GOT3 (cell line): ENCODE measurements at regions not wholly inside any gene's neighbourhood (a gene's known extent, or its start where the extent isn't known, plus 50 kb on each side); places are given as distances from the start of the nearest gene placed in this dataset.

Experiments used
- DNase-seq: peaks from one replicate; lab custom pipeline; 2025; ENCODE audit warnings: mixed read lengths; lab: John Stamatoyannopoulos, UW

DNA sequence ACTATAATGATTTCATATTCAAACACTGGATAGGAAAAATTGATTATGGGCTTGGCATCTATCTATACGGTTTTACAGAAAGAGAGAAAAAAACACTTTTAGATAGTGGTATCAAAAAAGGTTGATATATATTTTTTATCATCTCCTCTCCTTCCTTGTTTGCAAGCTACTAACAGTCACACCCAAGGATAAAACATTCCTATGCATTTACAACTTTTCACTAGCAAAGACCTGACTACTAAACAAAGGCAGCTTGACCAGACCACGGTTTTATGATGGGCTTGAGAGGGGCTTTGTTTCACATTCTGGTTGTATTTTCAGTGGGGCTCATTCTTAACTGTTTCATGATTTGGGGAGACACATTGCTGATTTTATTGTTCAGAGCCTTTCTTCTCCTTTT, 477.6 kb upstream of the CITED2 start:
- DNase-seq = no peak

DNA sequence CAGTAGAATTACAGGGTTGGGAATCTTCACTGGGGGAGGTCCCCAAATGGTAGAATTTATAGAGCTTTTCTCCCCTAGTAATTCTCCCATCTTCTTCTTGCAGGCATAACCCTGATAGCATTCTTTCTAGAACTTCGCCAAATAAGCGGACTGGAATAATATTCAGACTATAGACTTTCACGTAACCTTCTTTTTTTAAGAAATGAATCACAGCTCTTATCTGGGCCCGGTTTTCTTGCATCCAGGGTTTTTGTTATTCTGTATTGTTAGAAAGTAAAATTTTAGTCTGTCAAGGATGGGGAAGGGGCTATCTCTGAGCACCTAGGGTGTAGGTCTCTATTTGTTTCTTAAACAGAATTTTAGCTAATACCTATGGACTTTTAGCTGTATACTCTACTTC, 476.8 kb upstream of the CITED2 start:
- DNase-seq = no peak

DNA sequence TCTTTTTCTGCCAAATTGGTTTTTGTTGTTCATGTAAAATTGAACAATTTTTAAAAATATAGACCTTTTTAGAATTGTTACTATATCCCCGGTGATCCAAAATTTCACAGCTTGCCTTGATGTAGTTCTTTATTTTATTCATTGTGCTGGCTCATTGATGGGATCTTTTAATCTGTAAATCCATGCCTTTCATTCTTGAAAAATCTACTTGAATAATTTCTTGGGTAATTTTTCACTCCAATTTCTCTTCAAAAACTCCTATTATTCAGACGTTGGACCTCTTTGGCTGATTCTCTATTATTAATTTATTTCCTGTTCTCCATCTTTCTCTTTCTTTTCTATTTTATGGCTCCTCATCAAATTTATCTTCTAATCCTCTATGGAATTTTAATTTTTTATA, 476.1 kb upstream of the CITED2 start:
- no peak for DNase-seq

DNA sequence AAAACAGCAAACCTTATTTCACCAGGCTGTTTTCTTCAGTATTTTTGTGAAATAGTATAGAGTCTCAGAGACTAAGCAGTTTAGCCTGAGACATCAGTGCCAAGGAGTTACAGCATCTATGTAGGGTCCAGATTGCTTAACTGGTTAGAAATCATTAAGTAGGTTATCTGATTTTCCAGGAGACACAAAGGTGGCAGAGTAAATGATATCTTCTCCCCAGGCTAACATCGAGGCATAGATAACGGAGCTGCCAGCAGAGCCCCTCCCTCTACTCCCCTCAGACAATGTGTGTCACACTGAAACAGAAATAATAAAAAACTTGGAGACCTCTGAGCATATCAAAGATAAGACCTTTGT, 473.0 kb upstream of the CITED2 start:
- DNase-seq = no peak

DNA sequence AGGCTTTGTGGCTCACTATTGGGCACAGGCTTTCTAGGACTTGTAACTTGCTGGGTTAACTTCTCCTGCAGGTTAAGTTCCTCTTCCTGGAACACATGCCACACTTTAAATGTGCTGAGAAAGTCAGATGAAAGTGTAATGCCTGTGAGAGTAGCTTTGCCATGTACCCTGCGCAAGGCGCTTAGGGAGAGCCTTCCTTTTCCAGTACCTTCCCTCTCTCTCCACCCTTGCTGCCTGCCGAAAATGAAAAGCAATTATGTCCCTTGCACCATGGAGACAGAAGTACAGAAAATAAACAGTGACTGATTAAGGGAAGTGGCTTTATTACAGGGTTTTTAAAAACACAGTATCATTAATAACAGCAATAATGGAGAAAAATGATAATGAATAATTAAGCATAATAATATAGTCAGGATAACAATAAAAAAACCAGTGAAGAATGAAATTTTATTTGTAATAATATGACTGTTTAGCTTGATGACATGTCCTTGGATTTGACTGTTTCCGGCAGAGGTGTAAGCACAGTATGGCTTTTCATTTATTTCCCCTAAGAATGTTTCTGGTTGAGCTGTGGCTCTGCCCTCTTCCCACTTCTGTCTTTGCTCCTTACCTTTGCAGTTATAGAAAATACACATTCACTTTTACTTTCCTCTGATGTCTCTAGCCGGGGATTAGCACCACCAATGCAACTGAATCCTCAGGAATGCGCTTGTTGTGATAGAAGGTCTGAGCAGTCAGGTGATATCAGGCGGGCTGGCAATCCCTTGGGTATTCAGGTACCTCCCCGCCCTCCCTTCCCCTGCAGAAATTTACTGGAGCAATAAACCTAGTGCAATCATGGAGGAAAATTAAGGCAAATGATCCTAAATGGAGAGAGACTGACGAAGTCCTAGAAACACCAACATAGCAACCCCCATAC, 472.3 kb upstream of the CITED2 start:
- DNase-seq = no peak

DNA sequence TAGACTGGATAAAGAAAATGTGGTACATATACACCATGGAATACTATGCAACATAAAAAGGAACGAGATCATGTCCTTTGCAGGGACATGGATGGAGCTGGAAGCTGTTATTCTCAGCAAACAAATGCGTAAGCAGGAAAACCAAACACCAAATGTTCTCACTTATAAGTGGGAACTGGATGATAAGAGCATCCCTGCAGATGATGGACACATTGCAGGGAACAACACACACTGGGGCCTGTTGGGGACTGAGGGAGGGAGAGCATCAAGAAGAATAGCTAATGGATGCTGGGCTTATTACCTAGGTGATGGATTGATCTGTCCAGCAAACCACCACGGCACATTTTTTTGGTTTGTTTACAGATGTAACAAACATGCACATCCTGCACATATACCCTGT, 470.5 kb upstream of the CITED2 start:
- no peak for DNase-seq

DNA sequence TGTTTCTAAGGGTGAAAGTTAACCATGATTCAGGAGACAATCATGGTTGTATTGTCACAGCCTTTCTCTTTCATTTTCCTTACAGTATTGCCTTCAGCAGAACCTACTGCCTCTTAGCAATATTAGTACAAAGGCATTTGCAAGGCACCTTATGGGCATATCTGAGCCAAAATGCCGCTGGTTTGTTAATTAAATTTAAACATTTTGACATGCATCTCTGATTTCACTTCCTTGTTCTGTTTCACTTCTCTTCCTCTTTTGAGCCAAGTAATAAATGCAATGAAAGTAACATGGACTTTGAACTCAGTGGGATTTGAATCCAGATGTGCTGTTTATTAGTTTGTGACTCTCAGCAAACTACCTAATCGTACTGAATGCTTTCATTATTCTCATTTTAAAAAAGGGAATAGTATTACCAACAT, 467.4 kb upstream of the CITED2 start:
- DNase-seq = no peak

DNA sequence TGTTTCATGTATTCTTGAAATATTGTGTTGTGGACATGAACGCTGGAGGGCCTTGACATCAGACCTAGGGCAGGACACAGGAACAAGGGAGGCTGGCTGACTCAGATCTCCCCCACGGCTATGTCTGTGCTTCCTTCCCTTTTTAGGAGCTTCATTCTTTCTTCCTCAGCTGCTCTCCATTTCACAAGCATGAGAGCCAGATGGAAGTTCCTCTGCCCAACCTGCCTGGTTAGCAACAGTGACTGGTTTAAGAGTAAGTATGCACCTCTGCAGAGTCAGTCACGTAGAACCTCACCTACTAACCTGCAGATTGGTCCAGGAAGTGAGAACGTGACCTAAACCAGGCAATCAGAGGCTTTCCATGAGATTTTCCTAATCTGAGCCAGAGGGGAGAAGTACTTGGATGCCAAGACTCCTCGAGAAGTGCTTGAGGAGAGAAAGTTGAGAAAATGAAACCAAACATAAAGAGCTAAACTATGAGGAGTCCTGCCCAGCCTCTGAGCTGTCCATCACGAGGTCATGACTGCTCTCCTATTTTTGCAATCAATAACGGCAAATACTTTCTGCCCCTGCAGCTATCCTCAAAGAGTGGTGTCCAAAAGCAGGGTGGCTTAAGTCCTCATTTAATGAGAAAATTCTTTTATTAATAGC, 465.2 kb upstream of the CITED2 start:
- no peak for DNase-seq

DNA sequence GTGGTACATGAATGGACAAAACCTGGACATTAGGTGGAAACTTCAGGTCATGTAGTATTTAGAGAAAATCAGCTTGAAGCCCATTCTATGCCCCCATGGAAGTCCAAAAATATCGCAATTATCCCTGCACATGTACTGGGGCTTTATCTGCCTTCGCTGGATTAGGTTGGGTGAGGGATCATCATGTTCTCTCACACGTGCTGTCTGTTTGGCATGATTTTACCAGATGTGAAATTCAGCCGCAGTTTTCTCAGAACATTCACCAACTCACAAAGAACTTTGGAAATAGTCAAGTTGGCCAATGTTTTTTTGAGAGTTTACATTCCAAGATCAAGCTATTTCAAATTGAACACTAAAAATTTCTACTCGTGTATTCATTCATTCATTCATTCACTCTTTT, 459.8 kb upstream of the CITED2 start:
- DNase-seq = no peak

DNA sequence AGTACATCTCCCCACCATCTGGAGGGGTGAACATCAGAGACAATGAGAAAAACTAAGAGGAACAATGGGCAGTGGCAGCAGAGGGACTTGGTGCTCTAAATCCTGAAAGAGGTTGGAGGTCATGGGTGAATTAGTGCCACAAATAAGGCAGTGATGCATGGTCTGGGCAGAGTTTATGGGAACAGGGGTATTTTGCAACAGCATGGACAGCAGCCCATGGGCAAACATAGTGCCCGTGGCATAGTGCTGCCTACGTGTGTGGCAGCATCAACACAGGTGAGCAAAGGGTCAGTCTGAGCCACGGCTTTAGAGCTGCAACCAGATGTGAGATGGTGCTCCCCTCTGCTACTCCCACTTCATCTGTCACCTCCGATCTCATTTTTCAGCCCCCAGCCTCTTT, 459.1 kb upstream of the CITED2 start:
- no peak for DNase-seq

DNA sequence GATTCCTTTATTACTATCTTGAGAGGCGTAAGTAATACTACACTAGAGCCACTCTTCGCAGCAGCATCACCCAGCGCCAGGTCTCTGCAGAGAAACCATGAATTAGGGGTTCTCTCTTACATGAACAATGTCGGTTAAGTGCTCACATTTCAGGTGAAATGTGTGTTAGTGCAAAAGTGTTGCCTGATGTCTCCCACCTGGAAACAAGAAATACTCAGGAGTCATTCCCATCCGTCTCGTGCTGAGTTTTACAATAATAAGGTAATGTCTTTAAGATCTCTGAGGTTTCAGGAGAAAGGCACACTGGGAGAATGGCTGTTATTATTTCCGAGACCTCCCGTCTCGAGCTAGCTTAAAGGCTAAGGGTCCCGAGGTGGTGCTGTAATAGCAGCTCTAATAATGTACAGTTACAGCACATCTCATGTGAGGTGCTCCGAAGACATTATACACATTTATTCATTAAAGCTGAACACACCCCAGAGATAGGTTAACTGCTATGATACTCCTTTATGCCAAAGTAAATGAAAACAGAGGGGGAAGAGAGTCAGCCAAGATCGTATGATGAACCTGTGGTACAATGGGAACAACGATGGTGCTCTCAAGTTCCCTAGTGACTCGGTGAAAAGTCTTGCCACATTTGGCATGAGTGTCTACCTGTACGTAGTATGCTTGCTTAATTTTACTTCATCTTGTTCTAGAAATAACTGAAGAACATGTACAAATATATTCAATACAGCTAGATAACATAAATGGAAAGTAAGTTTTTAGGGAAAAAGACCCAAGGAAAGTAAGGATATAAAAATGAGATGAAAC, 458.3 kb upstream of the CITED2 start:
- no peak for DNase-seq

DNA sequence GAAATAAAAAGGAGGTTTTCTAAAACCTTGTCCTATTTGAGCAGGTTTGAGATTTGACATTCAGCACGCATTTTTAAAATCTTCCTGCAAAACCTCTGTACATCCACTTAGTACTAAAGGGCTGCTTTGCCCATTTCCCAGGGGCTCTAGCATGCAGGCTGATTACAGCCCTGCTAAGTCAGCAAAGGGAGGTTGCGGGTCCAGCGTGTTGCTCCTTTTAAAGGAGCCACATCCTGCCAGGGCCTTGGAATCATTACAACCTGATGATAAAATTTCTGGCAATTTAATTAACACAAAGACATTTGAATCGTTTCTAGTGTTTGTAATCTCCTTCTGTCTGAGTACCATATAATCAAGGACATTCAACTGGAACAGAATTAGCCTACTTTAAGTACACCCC, 455.1 kb upstream of the CITED2 start:
- DNase-seq = no peak

DNA sequence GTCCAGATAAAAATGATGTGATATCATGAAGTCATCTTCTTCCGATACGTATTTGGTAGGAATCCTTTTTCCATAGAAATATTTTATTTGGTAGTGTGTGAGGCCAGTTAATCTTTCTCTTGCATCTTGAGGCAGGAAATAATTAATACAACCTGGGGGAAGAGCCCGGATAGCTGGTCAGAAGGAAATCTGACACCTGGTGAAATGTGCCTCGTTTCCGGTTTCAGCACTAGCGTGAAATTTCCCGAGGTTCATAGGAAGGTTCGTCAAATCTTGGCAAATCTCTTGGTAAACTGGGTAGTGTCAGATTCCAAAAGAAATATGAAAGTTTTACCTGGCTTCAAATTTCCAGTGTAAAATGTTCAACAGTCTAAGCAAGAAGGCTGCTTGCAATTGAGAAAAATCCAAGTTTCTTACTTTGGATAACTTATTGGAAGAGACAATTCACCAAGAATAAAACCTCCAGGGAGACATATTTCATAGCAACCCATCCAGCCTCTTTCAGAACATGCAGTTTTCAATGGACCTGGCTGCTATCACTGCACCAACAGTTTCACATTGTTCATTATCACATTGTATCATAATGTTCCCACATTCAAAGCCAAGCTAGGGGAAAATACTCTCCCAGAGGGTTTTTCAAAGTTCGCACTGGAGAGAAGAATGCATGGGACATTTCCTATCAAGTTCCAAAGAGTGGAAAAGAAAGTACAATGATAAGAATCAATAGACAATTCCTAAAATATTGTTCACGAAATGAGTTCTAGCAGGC, 454.5 kb upstream of the CITED2 start:
- DNase-seq = no peak

DNA sequence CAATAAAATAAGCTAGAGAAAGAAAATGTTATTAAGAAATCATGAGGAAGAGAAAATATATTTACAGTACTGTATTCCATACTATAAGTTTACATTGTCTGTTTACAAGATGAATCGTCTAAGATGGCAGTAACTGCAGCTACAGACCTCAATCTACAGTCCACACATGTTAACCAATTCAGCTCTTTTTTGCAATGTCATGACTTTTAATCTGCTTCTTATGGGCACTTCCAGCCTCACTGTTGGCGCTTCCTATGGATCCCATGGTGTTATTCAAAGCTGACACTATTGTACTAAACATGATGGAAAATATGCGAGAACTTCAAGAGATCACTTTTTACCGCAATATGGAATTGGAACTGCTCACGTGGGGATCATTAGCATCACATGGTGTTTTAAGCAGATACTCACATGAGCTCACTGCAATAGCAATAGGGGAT, 451.5 kb upstream of the CITED2 start:
- DNase-seq = no peak

DNA sequence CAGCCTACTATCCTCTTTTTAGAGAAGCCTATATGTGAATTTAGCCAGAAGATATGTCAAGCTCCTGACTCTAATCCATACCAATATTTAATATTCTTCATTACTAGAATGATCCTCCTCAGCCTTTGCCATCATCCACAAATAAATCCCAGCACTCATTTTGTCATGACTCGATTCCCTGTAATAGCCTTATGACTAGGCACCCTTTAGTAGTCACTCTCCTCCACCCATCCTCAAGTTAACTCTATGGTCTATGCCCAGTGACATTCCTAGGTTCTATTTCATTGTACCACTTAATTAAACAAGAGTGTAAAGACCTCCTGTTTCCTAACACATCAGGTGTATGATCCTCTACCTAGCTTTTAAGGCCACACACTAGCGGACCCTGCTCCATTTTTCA, 450.4 kb upstream of the CITED2 start:
- DNase-seq = no peak

DNA sequence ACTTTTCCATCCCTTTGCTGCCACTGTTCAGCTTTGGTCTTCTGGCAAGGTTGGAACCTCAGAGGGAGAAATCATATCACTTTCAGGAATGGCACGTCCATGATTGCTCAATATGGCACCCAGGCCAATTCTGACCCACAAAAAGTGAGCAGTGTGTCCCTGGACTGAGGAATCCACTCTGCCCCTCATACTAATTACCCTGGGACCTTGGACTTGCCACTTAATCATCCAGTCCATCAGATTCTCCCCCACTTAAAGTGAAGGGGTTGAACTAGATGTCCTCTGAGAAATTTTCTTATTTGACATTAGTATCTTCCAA, 449.3 kb upstream of the CITED2 start:
- no peak for DNase-seq

DNA sequence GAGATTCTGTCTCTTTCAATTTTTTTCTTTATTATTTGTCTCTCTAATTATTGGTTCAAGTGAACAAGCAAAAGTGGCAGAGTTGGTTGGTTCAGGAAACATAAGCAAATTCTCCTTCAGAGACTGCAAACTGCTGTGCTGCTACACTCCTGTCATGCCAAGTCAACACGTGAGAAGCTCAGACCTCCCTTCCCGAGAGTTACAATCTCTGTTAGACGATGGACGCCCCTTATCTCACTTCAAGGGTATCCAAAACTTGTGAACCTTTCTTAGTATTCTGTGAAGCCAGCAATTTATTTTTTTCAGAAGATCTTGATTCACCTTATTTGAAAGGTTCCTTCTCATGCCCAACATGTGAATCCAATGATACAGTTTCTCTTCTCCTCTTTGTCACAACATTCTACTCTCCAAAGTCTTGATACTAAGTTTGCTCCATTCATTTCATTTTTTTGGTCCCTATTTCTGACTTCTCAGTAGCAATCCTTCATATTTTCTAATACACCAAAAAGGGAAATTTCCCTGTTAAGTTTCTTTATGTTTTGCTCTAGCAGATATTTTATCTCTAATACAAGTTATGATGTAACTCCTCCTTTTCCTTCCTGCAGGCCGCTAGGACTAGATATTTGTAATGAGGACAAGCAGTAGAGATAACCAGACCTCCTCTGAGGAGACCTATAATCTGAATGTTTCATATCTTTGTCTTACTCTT, 448.8 kb upstream of the CITED2 start:
- no peak for DNase-seq

DNA sequence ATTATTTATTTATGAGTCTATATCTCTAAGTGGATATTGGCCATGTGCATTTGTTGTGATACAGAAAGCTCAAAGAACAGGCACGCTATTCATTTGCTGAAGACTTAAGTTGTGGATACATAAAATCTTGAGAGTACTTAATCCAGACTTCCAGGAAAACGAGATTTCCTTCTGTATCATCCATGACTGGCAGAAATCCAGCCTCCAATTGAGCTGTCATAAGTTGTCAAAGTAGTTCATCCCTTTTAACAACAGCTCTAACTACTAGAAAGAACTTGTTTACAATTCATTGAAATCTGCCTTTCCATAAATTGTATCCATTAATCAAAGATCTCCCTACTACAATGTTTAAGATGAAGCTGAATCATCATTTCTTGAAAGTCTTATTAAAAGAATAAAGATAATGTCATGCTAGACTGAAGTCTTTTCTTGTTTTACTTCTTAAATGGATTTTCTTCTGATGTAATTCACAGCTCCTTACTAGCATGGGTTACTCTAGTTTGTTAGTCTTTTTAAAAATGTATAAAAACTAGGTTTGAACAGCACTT, 447.3 kb upstream of the CITED2 start:
- no peak for DNase-seq

DNA sequence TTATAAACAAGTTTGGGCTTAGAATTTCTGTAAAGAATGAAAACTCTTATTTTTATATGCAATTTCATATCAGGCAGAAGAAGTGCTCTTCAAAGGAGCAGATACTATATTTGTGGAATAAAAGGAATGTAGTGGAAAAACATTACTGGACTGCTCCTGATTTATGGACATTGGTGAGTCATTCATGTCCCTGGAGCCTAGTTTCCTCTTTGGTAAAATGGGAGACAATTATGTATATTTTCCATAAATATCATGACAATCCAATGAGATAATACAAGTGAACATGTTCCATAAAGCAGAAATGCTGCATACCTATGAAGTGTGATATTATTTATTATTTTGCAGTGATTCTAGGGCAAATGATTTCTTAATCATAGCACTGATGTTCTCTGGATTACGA, 445.8 kb upstream of the CITED2 start:
- no peak for DNase-seq

DNA sequence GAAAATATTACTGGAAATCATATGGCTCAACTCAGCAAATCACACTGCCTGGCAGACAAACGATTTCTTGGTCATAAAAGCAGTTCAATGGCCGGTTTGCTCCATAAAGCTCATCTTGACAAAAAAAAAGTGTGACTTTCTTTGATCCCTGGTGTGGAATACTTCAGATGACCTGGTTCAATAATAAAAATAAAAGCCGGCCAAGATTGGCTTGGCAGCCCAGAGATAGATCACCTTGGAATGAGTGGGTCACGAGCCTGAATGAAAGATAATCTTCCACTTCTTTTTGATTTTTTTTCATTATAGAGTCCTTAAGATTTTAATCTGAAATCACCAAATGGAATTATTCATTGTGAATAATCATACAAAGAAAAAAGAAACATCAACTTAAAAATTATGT, 445.3 kb upstream of the CITED2 start:
- DNase-seq = no peak

DNA sequence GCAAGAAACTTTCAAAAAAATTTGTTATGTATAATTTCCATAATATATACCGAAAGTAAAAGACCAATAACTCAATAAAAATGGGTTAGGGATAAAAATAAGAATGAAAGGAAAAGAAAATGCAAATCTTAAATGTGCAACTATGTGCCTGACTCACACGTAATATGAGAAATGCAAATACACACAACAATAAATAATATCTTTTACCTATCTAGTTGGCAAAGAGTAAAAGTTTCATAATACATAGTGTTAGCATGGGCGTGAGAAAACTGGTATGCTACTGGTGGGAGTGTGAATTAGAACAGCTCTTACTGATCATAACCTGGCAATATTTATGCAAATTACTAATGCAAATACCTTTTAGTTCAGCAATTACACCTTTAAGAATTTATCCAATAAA, 438.5 kb upstream of the CITED2 start:
- no peak for DNase-seq
